Smooth muscle cell (in vitro differentiated cells): ENCODE measurements at regions not wholly inside any gene's neighbourhood (a gene's known extent, or its start where the extent isn't known, plus 50 kb on each side); places are given as distances from the start of the nearest gene placed in this dataset.

ENCODE experiments used
- DNase-seq: peaks from one replicate; lab custom pipeline; 2025; ENCODE audit not compliant: unreplicated experiment; lab: John Stamatoyannopoulos, UW
- H2AFZ ChIP-seq: fragments of 200-600 bp; sonication (generic); 2 replicates; pipeline ENCODE4 v1.6.0; 2016; ENCODE audit warnings: antibody characterized with exemption, low read depth, mild to moderate bottlenecking
- H3F3A ChIP-seq: fragments of 200-600 bp; sonication (generic); 2 replicates; pipeline ENCODE4 v1.6.0; 2017; ENCODE audit warnings: antibody characterized with exemption, low read depth
- H3K27ac ChIP-seq: fragments of 200-600 bp; sonication (generic); 2 replicates; pipeline ENCODE4 v1.5.1; 2016; ENCODE audit warnings: low read depth, mild to moderate bottlenecking
- H3K27me3 ChIP-seq: fragments of 200-600 bp; sonication (generic); 2 replicates; pipeline ENCODE4 v1.6.1; 2016; ENCODE audit warnings: low read depth, mild to moderate bottlenecking
- H3K36me3 ChIP-seq: fragments of 200-600 bp; sonication (generic); 2 replicates; pipeline ENCODE4 v1.5.1; 2016; ENCODE audit warnings: low read depth
- H3K4me1 ChIP-seq: fragments of 200-600 bp; sonication (generic); 2 replicates; pipeline ENCODE4 v1.5.1; 2016; ENCODE audit warnings: low read depth
- H3K4me2 ChIP-seq: fragments of 200-600 bp; sonication (generic); 2 replicates; pipeline ENCODE4 v1.6.0; 2016; ENCODE audit warnings: mild to moderate bottlenecking
- H3K4me3 ChIP-seq: fragments of 200-600 bp; sonication (generic); 2 replicates; pipeline ENCODE4 v1.5.1; 2016; ENCODE audit warnings: mild to moderate bottlenecking
- H3K79me2 ChIP-seq: fragments of 200-600 bp; sonication (generic); 2 replicates; pipeline ENCODE4 v1.6.0; 2016; ENCODE audit warnings: low read depth, mild to moderate bottlenecking
- H3K9ac ChIP-seq: fragments of 200-600 bp; sonication (generic); 2 replicates; pipeline ENCODE4 v1.6.0; 2016; ENCODE audit warnings: low read depth
- H3K9me3 ChIP-seq: fragments of 200-600 bp; sonication (generic); replicated peaks from 2 replicates; pipeline ENCODE4 v1.5.1; 2016; ENCODE audit warnings: low read depth
- H4K20me1 ChIP-seq: fragments of 200-600 bp; sonication (generic); 2 replicates; pipeline ENCODE4 v1.6.0; 2016; ENCODE audit warnings: low read depth
- WGBS: methylation state at CpG from one replicate; pipeline ENCODE4 v1.1.7; 2016; ENCODE audit warnings: low lambda C conversion rate; 5-methylcytosine and 5-hydroxymethylcytosine counted together
- TF ChIP-seq, protein P1 (sequence below): fragments of 200-600 bp; sonication (generic); IDR thresholded peaks from 2 replicates; pipeline ENCODE4 v1.5.1; 2017; ENCODE audit warnings: borderline replicate concordance, mild to moderate bottlenecking, antibody characterized with exemption; ENCODE audit not compliant: insufficient read depth, poor library complexity, severe bottlenecking

DNA sequence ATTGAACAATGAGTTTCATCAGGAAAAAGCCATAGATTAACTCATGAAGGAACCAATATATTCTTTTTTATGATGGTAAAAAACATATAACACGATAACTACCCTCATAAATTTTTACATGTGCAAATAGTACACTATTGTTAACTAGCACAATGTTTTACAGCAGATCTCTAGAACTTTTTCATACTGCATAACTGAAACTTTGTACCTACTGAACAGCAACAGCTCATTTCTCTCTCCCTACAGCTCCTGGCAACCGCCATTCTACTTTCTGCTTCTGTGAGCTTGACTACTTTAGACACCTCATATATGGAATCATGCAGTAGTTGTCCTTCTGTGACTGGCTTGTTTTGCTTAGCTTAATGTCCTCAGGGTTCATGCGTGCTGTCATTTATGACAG, 235.4 kb downstream of the NFKBIZ start:
- Histone ChIP-seq H3F3A (no peaks in the 10 kb centered on the region), H4K20me1 (no peaks in the 10 kb centered on the region), H3K79me2 (no peaks in the 10 kb centered on the region), H3K27me3 (no peaks in the 10 kb centered on the region), H2AFZ (no peak overlapping the region), H3K36me3 (no peaks in the 10 kb centered on the region), H3K9me3 (no peaks in the 10 kb centered on the region), H3K27ac (peak overlapping the region; percentile 63), H3K4me1 (peaks cover 14% of the 10 kb centered on the region), H3K4me2 (peak overlapping the region; percentile 9), H3K9ac (no peak overlapping the region), H3K4me3 (no peak overlapping the region)
- 91% methylated on average over 3 of the region's 3 CpGs for WGBS
- no peak for DNase-seq
- TF ChIP-seq, protein P1, sequence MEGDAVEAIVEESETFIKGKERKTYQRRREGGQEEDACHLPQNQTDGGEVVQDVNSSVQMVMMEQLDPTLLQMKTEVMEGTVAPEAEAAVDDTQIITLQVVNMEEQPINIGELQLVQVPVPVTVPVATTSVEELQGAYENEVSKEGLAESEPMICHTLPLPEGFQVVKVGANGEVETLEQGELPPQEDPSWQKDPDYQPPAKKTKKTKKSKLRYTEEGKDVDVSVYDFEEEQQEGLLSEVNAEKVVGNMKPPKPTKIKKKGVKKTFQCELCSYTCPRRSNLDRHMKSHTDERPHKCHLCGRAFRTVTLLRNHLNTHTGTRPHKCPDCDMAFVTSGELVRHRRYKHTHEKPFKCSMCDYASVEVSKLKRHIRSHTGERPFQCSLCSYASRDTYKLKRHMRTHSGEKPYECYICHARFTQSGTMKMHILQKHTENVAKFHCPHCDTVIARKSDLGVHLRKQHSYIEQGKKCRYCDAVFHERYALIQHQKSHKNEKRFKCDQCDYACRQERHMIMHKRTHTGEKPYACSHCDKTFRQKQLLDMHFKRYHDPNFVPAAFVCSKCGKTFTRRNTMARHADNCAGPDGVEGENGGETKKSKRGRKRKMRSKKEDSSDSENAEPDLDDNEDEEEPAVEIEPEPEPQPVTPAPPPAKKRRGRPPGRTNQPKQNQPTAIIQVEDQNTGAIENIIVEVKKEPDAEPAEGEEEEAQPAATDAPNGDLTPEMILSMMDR: no peak

DNA sequence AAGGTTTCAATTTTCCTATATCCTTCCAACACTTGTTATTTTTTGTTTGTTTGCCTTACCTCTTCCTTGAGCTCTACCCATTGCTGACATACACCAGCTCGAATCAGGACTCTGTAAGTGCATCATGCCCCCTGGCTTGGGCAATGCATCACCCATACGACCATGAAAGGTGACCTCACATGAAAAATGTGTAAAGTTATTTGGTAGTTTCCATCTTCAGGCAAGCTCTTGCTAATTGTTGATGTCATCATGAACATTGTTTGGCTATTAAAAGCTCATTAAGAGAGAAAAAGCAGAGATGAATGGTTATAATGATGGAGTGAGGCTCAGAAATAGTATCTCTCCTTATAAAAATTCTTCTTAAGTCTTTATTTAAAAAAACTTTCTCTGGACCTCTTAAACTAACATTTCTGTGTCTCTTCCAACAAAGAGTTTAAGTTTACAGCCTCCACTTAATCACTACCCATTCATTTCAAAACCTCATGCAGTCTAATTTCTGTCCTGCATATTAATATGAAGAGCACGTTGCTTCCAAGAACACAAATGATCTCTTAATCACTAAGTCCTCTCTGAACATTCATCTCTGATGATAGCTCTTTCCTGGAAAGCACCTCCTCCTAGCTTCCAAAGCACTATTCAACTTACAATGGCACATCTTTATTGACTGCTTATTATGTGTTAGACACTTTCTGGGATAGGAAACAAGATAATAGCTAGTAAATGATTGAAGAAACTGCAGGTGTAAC, 236.3 kb downstream of the NFKBIZ start:
- Histone ChIP-seq H3K9ac (no peak overlapping the region), H3K27me3 (no peaks in the 10 kb centered on the region), H3K79me2 (no peaks in the 10 kb centered on the region), H2AFZ (peak overlapping the region; percentile 11), H3F3A (no peaks in the 10 kb centered on the region), H3K36me3 (no peaks in the 10 kb centered on the region), H4K20me1 (no peaks in the 10 kb centered on the region), H3K4me2 (no peak overlapping the region), H3K27ac (peak overlapping the region; percentile 39), H3K4me1 (peaks cover 21% of the 10 kb centered on the region), H3K9me3 (no peaks in the 10 kb centered on the region), H3K4me3 (no peak overlapping the region)
- no peak for DNase-seq
- 62% methylated on average over 3 of the region's 3 CpGs for WGBS
- TF ChIP-seq, protein P1: no peak

DNA sequence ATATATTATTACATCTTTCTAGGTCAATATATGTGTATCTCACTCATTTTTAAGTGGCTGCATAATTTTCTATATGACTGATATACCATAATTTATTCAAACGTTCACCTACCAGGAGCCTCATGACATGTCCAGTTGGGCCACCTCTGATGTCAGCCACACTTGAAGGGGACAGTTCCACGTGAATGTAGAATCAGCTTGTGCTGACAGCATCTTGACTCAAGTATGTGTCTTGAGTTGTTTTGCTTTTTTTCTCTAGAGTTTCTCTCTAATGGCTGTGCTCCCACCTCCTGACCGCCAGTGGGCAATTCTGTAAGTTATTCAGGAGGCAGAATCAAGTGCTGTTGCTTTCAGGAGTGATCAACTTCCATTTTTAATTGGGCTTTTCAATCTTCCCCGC, 237.9 kb downstream of the NFKBIZ start:
- WGBS: 81% methylated on average over 4 of the region's 4 CpGs
- H3K4me1 ChIP-seq: peaks cover 21% of the 10 kb centered on the region
- no peak overlapping the region for H3K9ac ChIP-seq
- no peaks in the 10 kb centered on the region for H3K36me3 ChIP-seq
- no peak for DNase-seq
- H3K27ac ChIP-seq: no peak overlapping the region
- H3K79me2 ChIP-seq: no peaks in the 10 kb centered on the region
- H3K27me3 ChIP-seq: no peaks in the 10 kb centered on the region
- no peaks in the 10 kb centered on the region for H4K20me1 ChIP-seq
- H3K4me2 ChIP-seq: no peak overlapping the region
- H3K4me3 ChIP-seq: no peak overlapping the region
- no peaks in the 10 kb centered on the region for H3K9me3 ChIP-seq
- no peaks in the 10 kb centered on the region for H3F3A ChIP-seq
- no peak overlapping the region for H2AFZ ChIP-seq
- TF ChIP-seq, protein P1: no peak

DNA sequence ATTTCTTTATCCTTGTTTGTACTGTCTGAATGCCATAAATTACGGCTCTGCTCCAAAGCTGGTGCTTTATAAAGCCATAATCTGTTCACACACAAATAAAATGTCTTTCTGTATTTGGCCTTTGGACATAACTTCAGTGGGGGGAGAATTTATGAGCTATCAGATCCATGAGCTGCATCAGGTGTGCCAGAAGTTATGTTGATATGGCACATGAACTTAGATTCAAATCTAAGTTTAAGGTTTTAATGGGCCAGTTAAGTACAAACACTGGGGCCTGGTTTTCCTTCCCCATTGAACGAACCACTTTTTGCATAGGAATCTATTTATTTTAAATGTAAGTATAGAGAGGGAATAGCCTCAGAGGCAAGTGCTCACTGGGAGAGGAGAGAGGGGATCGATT, 239.9 kb downstream of the NFKBIZ start:
- H2AFZ ChIP-seq: no peak overlapping the region
- no peaks in the 10 kb centered on the region for H3K9me3 ChIP-seq
- H3K4me3 ChIP-seq: no peak overlapping the region
- H3K36me3 ChIP-seq: no peaks in the 10 kb centered on the region
- H3F3A ChIP-seq: no peaks in the 10 kb centered on the region
- 45% methylated on average over 3 of the region's 3 CpGs for WGBS
- H3K27me3 ChIP-seq: no peaks in the 10 kb centered on the region
- no peaks in the 10 kb centered on the region for H4K20me1 ChIP-seq
- TF ChIP-seq, protein P1: no peak
- peaks cover 21% of the 10 kb centered on the region for H3K4me1 ChIP-seq
- no peak for DNase-seq
- peak overlapping the region; percentile 90 for H3K27ac ChIP-seq
- peak overlapping the region; percentile 64 for H3K9ac ChIP-seq
- peak overlapping the region; percentile 52 for H3K4me2 ChIP-seq
- no peaks in the 10 kb centered on the region for H3K79me2 ChIP-seq
